ENCODE measurements at regions not wholly inside any gene's neighbourhood (a gene's known extent, or its start where the extent isn't known, plus 50 kb on each side); places are given as distances from the start of the nearest gene placed in this dataset.

DNA sequence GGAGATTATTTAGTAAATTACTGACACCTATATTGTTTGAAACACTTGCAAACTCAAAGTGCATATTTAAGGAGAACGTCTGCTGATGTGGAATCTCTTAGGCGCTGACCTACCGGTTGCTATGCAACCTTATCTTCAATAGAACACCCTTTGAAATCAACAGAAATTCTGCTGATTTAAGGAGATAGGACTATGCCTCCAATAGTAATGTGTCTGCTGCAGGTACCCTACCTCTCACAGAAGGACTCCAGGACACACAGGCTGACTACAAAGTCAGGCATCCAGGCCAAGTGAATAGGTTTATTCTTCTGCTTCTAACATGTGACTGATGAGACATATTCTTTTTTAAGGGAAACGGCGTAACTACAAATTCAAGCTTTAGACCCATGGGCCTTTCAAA, 311.7 kb downstream of the CBLN4 start:
- DNase-seq (no peak), ATAC-seq (ENCODE audit: low read depth) (no peak)
- CTCF ChIA-PET = no interaction called here
- no peak overlapping the region for H3K27ac Mint-ChIP-seq
- H3K36me3 Mint-ChIP-seq (ENCODE audit: low read depth) = no peaks in the 10 kb centered on the region
- no peak overlapping the region for H3K4me3 Mint-ChIP-seq
- intact Hi-C loops (cut with micrococcal nuclease) = no loop called here
- POLR2A ChIA-PET = no interaction called here
- peaks cover 11% of the 10 kb centered on the region for H3K9me3 Mint-ChIP-seq
- no peaks in the 10 kb centered on the region for H3K27me3 Mint-ChIP-seq
- TF ChIP-seq, protein P1, sequence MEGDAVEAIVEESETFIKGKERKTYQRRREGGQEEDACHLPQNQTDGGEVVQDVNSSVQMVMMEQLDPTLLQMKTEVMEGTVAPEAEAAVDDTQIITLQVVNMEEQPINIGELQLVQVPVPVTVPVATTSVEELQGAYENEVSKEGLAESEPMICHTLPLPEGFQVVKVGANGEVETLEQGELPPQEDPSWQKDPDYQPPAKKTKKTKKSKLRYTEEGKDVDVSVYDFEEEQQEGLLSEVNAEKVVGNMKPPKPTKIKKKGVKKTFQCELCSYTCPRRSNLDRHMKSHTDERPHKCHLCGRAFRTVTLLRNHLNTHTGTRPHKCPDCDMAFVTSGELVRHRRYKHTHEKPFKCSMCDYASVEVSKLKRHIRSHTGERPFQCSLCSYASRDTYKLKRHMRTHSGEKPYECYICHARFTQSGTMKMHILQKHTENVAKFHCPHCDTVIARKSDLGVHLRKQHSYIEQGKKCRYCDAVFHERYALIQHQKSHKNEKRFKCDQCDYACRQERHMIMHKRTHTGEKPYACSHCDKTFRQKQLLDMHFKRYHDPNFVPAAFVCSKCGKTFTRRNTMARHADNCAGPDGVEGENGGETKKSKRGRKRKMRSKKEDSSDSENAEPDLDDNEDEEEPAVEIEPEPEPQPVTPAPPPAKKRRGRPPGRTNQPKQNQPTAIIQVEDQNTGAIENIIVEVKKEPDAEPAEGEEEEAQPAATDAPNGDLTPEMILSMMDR (IDR thresholded peaks at IDR 0.05) = no peak
- no peaks in the 10 kb centered on the region for H3K4me1 Mint-ChIP-seq

DNA sequence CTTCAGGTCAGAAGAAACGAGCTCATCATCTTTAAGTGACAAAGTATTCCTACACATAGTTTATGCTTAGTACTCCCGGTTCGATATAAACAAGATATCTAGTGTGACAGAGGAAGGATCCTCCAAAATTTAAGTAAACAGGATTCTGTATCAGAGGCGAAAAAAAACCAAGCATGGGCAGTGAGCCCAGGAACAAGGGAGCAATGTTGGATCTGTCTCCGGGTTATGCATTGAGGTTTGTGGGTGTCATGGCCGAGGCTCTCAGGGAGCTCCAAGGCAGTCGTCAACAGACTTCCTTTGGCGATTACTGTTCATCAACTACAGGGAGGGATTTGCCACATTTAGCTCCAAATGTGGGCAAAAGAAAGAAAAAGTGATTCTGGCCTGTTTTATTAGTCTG, 319.5 kb downstream of the CBLN4 start:
- ATAC-seq (ENCODE audit: low read depth) (no peak), DNase-seq (no peak)
- no peaks in the 10 kb centered on the region for H3K36me3 Mint-ChIP-seq (ENCODE audit: low read depth)
- POLR2A ChIA-PET = no interaction called here
- CTCF ChIA-PET = no interaction called here
- H3K4me1 Mint-ChIP-seq = no peaks in the 10 kb centered on the region
- TF ChIP-seq, protein P1 (IDR thresholded peaks at IDR 0.05) = no peak
- intact Hi-C loops (cut with micrococcal nuclease) = no loop called here
- no peak overlapping the region for H3K4me3 Mint-ChIP-seq
- no peak overlapping the region for H3K27ac Mint-ChIP-seq
- no peaks in the 10 kb centered on the region for H3K27me3 Mint-ChIP-seq
- peaks cover 10% of the 10 kb centered on the region for H3K9me3 Mint-ChIP-seq

DNA sequence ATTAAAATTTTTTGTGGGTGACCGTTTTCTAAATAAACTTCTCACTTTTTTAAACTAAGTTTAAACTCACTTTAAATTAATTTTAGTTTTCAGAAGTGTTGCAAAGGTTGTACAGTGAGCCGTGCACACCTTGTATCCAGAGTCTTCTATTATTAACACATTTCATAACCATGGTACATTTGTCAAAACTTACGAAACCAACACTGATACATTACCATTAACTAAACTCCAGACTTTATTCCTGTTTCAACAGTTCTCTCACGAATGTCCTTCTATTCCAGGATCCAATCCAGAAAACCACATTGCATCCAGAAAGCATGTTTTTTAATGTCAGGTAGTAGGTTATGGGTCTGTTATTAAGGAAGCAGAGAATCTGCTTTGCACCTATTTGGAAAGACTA, 319.9 kb downstream of the CBLN4 start:
- no peaks in the 10 kb centered on the region for H3K4me1 Mint-ChIP-seq
- no peak for ATAC-seq (ENCODE audit: low read depth)
- no peaks in the 10 kb centered on the region for H3K27me3 Mint-ChIP-seq
- intact Hi-C loops (cut with micrococcal nuclease) = no loop called here
- DNase-seq = no peak
- TF ChIP-seq, protein P1 (IDR thresholded peaks at IDR 0.05) = no peak
- CTCF ChIA-PET = no interaction called here
- peaks cover 10% of the 10 kb centered on the region for H3K9me3 Mint-ChIP-seq
- H3K4me3 Mint-ChIP-seq = no peak overlapping the region
- H3K36me3 Mint-ChIP-seq (ENCODE audit: low read depth) = no peaks in the 10 kb centered on the region
- H3K27ac Mint-ChIP-seq = no peak overlapping the region
- POLR2A ChIA-PET = no interaction called here

DNA sequence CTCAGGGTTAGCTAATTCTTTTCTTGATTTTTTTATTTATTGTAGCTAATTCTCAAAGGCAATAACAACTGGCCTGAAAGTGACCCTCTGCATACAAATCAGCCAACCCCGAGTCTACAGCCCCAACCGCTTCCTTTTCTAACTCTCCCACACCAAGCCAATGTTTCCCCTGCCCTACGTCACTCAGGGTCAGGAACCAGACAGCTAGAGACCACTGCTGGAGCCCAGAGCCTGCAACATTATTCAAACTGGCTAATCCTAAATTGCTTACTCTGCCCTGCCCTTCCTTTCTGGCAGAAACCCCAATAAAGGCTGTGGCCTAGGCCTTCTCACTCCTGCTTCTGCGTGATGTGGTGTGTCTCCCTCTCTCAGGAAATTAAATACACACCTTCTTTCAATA, 320.7 kb downstream of the CBLN4 start:
- no peak overlapping the region for H3K27ac Mint-ChIP-seq
- TF ChIP-seq, protein P1 (IDR thresholded peaks at IDR 0.05) = no peak
- CTCF ChIA-PET = no interaction called here
- H3K4me1 Mint-ChIP-seq = no peaks in the 10 kb centered on the region
- no peak for DNase-seq
- POLR2A ChIA-PET = no interaction called here
- H3K9me3 Mint-ChIP-seq = peaks cover 8% of the 10 kb centered on the region
- no peak overlapping the region for H3K4me3 Mint-ChIP-seq
- intact Hi-C loops (cut with micrococcal nuclease) = no loop called here
- H3K27me3 Mint-ChIP-seq = no peaks in the 10 kb centered on the region
- ATAC-seq (ENCODE audit: low read depth) = no peak
- no peaks in the 10 kb centered on the region for H3K36me3 Mint-ChIP-seq (ENCODE audit: low read depth)

DNA sequence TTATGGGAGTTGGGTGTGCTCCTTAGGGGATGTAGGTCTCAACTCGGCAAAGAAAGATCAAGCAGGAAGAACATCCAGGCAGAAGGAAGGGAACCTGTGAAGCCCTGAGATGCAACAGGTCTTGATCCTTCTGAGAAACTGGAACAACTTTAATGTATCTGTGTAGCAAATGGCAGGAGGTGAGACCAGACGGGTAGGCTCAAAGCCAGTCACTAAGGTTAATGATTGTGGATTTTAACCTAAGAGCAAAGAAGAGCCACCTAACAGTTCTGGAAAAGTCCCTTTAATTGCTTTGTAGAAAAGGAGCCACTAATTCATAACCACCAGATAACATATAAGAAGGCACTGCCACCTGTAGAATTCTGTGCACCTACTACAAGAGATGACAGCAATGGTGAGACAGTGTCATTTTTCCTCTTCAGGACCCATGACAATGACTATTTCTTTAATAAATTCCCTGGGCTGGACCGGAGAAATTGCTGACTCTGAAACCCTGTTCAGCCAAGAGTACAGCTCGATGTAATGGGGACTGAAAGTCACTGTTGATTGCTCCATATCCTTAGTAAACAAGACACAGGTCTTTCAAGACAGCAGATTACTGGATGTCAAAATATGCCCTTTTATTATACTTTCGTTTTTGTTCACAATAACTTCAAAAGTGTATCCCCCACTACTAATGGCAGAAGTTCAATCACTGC, 326.2 kb downstream of the CBLN4 start:
- no peaks in the 10 kb centered on the region for H3K4me1 Mint-ChIP-seq
- ChIA-PET POLR2A (no interaction called here), CTCF (no interaction called here)
- intact Hi-C loops (cut with micrococcal nuclease) = no loop called here
- H3K9me3 Mint-ChIP-seq = peaks cover 1% of the 10 kb centered on the region
- TF ChIP-seq, protein P1 (IDR thresholded peaks at IDR 0.05) = no peak
- DNase-seq = no peak
- ATAC-seq (ENCODE audit: low read depth) = no peak
- no peak overlapping the region for H3K4me3 Mint-ChIP-seq
- H3K27me3 Mint-ChIP-seq = no peaks in the 10 kb centered on the region
- H3K27ac Mint-ChIP-seq = no peak overlapping the region
- no peaks in the 10 kb centered on the region for H3K36me3 Mint-ChIP-seq (ENCODE audit: low read depth)

Data from activated B cell treated with CpG ODN at 0.5 μM for 24 hours (primary cell).